ENCODE measurements at regions not wholly inside any gene's neighbourhood (a gene's known extent, or its start where the extent isn't known, plus 50 kb on each side); places are given as distances from the start of the nearest gene placed in this dataset.
"Not testable (repeated sequence)": the region's sequence is repeated elsewhere in the genome, so short reads cannot be mapped to it uniquely, and the experiment has no call there.

GRCh38 chr4:100042235-100042634, 92.2 kb upstream of the H2AZ1 start:
- DNase-seq (ENCODE audit: low read depth in 2 of 2, low spot score in 1 of 2): no peak

- no peak for DNase-seq (ENCODE audit: low read depth in 2 of 2, low spot score in 1 of 2)
Observed at GRCh38 chr4:100041646-100042045, 91.6 kb upstream of the H2AZ1 start.

- DNase-seq (ENCODE audit: low read depth in 2 of 2, low spot score in 1 of 2): no peak
Observed at GRCh38 chr4:100034023-100034664, 84.1 kb upstream of the H2AZ1 start.

- DNase-seq (ENCODE audit: low read depth in 2 of 2, low spot score in 1 of 2): no peak
Observed at GRCh38 chr4:100026066-100026465, 76.0 kb upstream of the H2AZ1 start.

GRCh38 chr4:100023800-100024199, 73.7 kb upstream of the H2AZ1 start:
- no peak for DNase-seq (ENCODE audit: low read depth in 2 of 2, low spot score in 1 of 2)

- DNase-seq (ENCODE audit: low read depth in 2 of 2, low spot score in 1 of 2): no peak
Observed at GRCh38 chr4:100022792-100023222, 72.7 kb upstream of the H2AZ1 start.

GRCh38 chr4:100019821-100020220, 69.7 kb upstream of the H2AZ1 start:
- no peak for DNase-seq (ENCODE audit: low read depth in 2 of 2, low spot score in 1 of 2)

- no peak for DNase-seq (ENCODE audit: low read depth in 2 of 2, low spot score in 1 of 2)
Observed at GRCh38 chr4:100017637-100018310, 67.7 kb upstream of the H2AZ1 start.

- no peak for DNase-seq (ENCODE audit: low read depth in 2 of 2, low spot score in 1 of 2)
Observed at GRCh38 chr4:100016191-100016590, 66.1 kb upstream of the H2AZ1 start.

- DNase-seq (ENCODE audit: low read depth in 2 of 2, low spot score in 1 of 2): no peak
Observed at GRCh38 chr4:100014616-100015015, 64.5 kb upstream of the H2AZ1 start.

GRCh38 chr4:100009490-100009889, 59.4 kb upstream of the H2AZ1 start:
- DNase-seq (ENCODE audit: low read depth in 2 of 2, low spot score in 1 of 2): no peak

- DNase-seq (ENCODE audit: low read depth in 2 of 2, low spot score in 1 of 2): no peak
Observed at GRCh38 chr4:100008048-100008447, 58.0 kb upstream of the H2AZ1 start.

GRCh38 chr4:100006161-100006560, 56.1 kb upstream of the H2AZ1 start:
- DNase-seq (ENCODE audit: low read depth in 2 of 2, low spot score in 1 of 2): not testable (repeated sequence)

Data from stimulated activated CD8-positive, alpha-beta memory T cell treated with anti-CD3 and anti-CD28 coated beads, Interleukin-4, amount 100 ng/mL, for 1 hour (primary cell).